Right lobe of liver (tissue), 4 donors: ENCODE measurements at regions not wholly inside any gene's neighbourhood (a gene's known extent, or its start where the extent isn't known, plus 50 kb on each side); places are given as distances from the start of the nearest gene placed in this dataset.

Experiments used
- CTCF ChIP-seq, 4 donors: fragments of 200-600 bp in 3 of 4; fragments of 450-650 bp in 1 of 4; IDR thresholded peaks; one replicate each; pipeline versions ENCODE4 v1.5.1 to v1.8.0; 2016 to 2022; ENCODE audit warnings: antibody characterized with exemption in 4 of 4, mild to moderate bottlenecking in 2 of 4
- POLR2A ChIP-seq: fragments of 450-650 bp; IDR thresholded peaks from one replicate; pipeline ENCODE4 v1.6.1; 2017; ENCODE audit warnings: antibody characterized with exemption, mild to moderate bottlenecking
- donor health status: DM: no; HTN: no; CAD: no.
- donor health status: DM: no; HTN: no; CAD: no.
- donor health status: DM: no; HTN: yes; CAD: no.

DNA sequence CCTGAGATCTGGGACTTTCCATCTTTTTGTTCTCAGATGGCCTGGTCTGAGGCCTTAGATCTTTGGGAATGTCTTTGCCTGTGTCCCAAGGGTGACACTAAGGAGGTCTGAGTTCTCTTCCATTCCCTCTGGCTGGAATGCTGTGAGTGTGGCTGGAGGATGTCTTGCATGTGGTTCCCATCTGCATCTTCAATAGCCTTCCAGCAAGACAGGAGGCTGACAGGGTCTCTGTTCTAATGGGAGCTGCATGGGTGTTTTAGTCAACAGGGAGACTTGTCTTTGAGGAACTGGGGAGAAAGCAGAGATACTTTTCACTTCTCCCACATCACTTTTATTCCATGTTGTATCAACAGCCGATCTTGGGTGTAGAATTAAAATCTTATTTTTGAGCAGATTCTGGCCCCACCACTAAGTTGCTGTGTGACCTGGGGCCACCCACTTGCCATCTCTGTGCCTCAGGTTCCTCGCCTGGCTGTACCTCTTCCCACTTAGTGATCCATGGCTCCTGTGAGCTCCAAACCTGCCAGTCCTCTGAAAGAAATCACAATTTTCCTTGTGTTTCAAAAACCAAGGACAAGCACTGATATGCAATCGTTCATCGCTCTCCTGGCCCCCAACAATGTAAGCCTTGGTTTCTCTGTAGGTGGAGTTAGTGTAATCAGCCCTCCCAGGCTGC is 75.2 kb downstream of the LSM3 start:
- TF ChIP-seq CTCF (IDR thresholded peaks at IDR 0.05) = no peak
- no peak for TF ChIP-seq POLR2A
